NCI-H187 treated with DMSO at 0.1 percent for 48 hours (cell line): ENCODE measurements at regions not wholly inside any gene's neighbourhood (a gene's known extent, or its start where the extent isn't known, plus 50 kb on each side); places are given as distances from the start of the nearest gene placed in this dataset.

ENCODE experiments used
- DNase-seq: peaks from one replicate; lab custom pipeline; 2025; lab: John Stamatoyannopoulos, UW

GRCh38 chr5:54927097-54927746, 58.2 kb downstream of the ESM1 start:
- no peak for DNase-seq

- no peak for DNase-seq
Measured at GRCh38 chr5:54924487-54924886, 60.9 kb downstream of the ESM1 start.

DNA sequence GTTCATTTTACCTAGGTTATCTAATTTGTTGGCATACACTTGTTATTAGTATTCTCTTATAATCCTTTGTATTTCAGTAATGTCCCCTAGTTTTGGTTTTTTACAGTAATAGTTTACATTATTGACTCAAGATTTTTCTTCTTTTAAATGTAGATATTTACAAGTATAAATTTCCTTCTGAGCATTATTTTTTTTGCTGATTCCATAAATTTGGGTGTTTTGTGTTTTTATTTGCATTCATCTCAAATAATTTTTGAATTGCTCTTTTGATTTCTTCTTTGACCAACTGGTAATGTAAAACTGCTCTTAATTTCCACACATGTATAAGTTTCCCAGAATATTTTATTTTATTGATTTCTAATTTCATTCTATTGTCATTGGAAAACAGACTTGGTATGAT, 68.1 kb downstream of the ESM1 start:
- no peak for DNase-seq

GRCh38 chr5:54915466-54916027, 69.8 kb downstream of the ESM1 start:
- DNase-seq, result no peak

DNA sequence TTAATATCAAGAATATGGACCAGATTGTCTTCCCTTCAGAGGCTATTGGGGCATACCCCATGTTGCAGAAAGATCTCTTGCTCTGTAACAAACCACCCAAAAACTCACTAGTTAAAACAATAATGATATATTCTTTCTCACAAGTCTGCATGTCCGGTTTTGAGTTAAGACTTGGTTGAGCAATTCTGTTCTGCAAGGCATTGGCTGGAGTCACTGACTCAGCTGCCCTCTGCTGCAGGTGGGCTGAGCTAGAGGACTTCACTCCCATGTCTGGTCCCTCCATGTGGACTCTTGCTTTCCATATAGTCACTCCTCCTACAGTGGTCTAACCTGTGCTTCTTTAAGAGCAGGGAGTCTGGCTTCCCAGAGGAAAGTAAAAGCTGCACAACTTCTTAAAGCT, 73.4 kb downstream of the ESM1 start:
- DNase-seq, result no peak

- no peak for DNase-seq
Measured at GRCh38 chr5:54909911-54910870, 75.2 kb downstream of the ESM1 start.

- DNase-seq, result no peak
Measured at GRCh38 chr5:54908774-54909525, 76.4 kb downstream of the ESM1 start.

DNA sequence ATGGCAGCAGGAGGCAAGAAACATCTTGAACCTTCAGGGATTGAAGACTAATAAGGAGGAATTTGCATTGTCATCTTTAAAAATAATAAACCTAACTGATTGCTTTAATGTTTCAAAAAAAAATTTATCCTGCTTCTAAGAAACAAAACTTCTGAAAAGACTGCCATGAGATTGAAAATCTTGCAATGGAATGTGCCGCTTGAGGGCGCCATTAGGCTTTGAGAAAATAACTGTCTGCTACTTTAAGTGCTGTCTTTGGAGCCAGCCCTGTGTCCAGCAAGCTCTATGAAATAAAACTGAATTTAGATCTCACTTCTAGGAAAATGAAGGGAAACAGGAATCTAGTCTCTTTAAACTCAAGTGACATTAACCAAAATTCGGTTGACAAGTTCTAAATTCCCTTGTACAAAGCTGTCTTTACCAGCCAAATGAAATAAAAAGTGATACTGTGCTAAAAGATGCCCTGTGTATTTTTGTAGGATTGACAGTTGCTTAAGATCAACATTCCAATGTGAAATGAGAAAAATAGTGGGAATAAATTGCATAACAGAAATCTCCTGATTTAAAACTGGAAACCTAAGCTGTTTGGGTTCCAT, 79.4 kb downstream of the ESM1 start:
- DNase-seq, result no peak

- no peak for DNase-seq
Measured at GRCh38 chr5:54905246-54905795, 80.1 kb downstream of the ESM1 start.

DNA sequence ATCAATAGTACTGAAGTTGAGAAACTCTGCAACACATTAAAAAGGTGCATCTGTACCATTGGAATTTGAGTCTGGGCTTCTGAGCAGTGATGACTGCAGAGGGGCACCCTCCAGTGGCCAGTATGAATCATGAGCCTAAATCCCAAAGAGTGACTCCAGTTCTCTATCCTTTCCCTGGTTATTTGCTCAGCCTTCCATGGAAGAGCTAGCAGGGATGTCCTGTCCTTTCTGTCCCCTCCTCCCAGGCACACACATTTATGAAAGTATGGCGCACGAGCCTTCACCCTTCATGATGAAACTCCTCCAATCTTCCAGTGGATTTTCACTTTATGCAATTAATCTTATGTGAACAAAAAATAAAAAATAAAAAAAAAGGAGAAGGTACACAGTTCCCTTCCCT, 81.0 kb downstream of the ESM1 start:
- DNase-seq, result no peak

DNA sequence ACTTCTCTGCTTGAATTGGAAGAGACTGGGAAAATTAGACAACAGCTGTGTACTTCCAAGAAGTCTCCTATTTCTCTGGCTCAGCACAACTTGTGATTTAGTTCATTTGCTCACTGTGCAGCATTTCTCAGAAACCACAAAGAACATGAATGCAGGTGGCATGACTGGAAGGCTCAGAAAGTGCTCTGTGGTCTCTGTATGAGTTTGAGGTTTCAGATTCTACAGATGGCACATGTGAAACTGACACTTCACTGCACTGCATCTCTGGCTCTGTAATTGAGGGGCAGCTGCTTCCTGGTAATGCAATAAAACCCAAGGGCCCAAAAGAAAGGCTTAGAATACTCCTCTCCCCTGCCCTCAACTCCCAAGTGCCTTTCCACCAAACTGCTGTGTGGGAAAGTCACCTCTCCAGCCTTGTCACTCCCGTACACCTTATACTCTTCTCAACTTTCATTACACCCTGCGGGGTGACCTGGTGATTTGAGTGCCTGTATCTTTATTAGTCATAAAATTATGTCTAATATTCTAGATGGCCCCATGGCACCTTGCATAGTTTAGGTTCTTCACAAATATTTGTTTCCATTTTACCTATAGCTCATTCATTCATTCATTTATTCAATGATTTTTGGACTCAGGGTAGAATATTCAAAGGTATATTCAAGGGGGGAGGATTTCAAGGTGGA, 82.5 kb downstream of the ESM1 start:
- peak; percentile 99 for DNase-seq

GRCh38 chr5:54900984-54901725, 84.2 kb downstream of the ESM1 start:
- DNase-seq, result no peak

DNA sequence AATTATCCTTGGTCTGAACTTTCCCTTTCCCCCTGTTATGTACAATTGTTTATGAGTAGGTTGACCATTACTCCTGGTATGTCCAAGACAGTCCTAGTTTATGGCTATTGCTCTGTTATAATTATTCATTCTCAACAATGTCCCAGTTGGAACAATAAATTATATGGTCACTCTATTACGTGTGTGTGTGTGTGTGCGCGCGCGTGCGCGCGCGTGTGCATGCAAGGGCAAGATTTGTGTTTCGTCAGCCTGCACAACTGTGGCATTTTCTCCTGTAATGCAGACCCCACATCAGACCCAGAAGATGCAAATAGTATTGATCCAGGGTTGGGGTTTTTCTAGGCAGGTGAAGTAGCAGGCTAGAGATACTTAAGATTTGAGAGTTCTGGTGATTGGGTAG, 88.4 kb downstream of the ESM1 start:
- no peak for DNase-seq

- DNase-seq, result no peak
Measured at GRCh38 chr5:54895816-54896341, 89.5 kb downstream of the ESM1 start.

GRCh38 chr5:54894957-54895815, 90.2 kb downstream of the ESM1 start:
- no peak for DNase-seq

DNA sequence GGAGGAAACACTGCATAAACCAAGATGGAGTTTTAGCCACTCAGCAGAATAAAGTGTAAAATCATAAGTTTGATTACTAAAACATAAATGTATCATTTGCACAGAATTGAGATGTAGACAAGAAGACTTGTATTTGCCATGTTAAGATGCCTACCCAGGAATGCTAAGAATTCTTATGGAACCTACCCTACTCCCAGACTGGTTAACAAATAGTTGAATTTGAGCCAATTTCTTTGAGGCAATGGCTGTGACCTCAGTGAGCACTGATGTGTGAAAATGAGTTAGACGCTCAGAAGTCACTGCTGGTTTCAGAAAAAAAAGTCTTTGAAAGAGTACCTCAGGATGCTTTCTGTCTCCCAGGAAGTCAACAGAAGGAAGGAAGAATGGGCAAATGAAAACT, 95.6 kb downstream of the ESM1 start:
- DNase-seq, result no peak

DNA sequence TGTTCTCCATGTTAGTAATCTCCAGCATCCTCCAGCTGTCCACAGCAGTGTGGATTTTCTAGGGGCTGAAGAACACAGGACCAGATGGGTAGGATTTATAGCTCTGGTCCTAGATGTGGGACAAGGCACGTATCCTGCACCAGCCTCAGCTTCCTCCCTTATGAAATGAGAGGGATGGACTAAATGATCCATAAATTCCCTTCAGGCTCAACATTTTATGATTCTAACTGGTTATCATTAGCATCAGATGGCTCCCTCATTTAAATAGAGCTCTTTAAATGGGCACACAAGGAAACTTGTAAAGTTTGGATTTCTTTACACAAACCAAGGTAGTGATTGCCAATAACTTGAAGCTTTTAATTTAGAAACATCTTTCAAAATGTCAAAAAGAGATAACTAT, 97.7 kb downstream of the ESM1 start:
- DNase-seq, result no peak

GRCh38 chr5:54886866-54887265, 98.5 kb downstream of the ESM1 start:
- DNase-seq, result no peak

- no peak for DNase-seq
Measured at GRCh38 chr5:54885636-54886035, 99.8 kb downstream of the ESM1 start.
